IMR-90 (cell line): ENCODE measurements at regions not wholly inside any gene's neighbourhood (a gene's known extent, or its start where the extent isn't known, plus 50 kb on each side); places are given as distances from the start of the nearest gene placed in this dataset.

Source experiments
- ATAC-seq: fragments of 200-7000 bp; cut with Tn5 transposase; 2 replicates; pipeline ENCODE4 v1.9.1; 2020; ENCODE audit warnings: low read depth, mild to moderate bottlenecking, moderate library complexity
- BruUV-seq: library from RNA; stranded (reverse); fragments of 400-500 nt; replicated peaks from 2 replicates; lab custom pipeline; 2021; lab: Mats Ljungman, UMichigan
- CTCF ChIA-PET: fragments of 300-600 bp; formaldehyde crosslinking; extraction: SDS; loops from one replicate; lab custom pipeline; 2021; ENCODE audit warnings: antibody characterized with exemption; lab: Yijun Ruan, JAX
- POLR2A ChIA-PET: fragments of 300-600 bp; sonication (Branson Sonifier 250); formaldehyde crosslinking; loops from one replicate; lab custom pipeline; 2022; ENCODE audit warnings: antibody characterized with exemption; ENCODE audit not compliant: unreplicated experiment; lab: Charles Lee
- DNase-seq: peaks from one replicate; pipeline ENCODE4 v3.0.0; 2013
- H2AFZ ChIP-seq: replicated peaks from 2 replicates; pipeline ENCODE3; 2013; ENCODE audit warnings: low read length, mild to moderate bottlenecking; ENCODE audit not compliant: poor library complexity
- H2AK5ac ChIP-seq: 2 replicates; pipeline ENCODE4 v1.6.1; 2013; ENCODE audit warnings: low read depth, low read length, inconsistent platforms
- H2AK9ac ChIP-seq: replicated peaks from 2 replicates; pipeline ENCODE3; 2013; ENCODE audit warnings: mild to moderate bottlenecking, low read depth, low read length, moderate library complexity; ENCODE audit not compliant: poor library complexity
- H2BK120ac ChIP-seq: 2 replicates; pipeline ENCODE4 v1.6.1; 2013; ENCODE audit warnings: low read depth, low read length, inconsistent platforms
- H2BK15ac ChIP-seq: 3 replicates; pipeline ENCODE4 v1.6.1; 2013; ENCODE audit warnings: low read depth, low read length, inconsistent platforms
- H2BK20ac ChIP-seq: 2 replicates; pipeline ENCODE4 v1.6.1; 2013; ENCODE audit warnings: low read depth, mild to moderate bottlenecking, inconsistent platforms, low read length, moderate library complexity
- H2BK5ac ChIP-seq: 2 replicates; pipeline ENCODE4 v1.6.1; 2013; ENCODE audit warnings: mild to moderate bottlenecking, low read depth, low read length, inconsistent platforms; ENCODE audit not compliant: poor library complexity, severe bottlenecking
- H3K14ac ChIP-seq: replicated peaks from 2 replicates; pipeline ENCODE4 v1.6.1; 2013; ENCODE audit warnings: low read depth, low read length, inconsistent platforms
- H3K18ac ChIP-seq: 2 replicates; pipeline ENCODE4 v1.6.1; 2013; ENCODE audit warnings: low read depth, low read length, control low read depth
- H3K23ac ChIP-seq: 2 replicates; pipeline ENCODE4 v1.6.1; 2013; ENCODE audit warnings: low read depth, low read length, inconsistent platforms
- H3K27ac ChIP-seq: 2 replicates; pipeline ENCODE4 v1.5.1; 2013; ENCODE audit warnings: mild to moderate bottlenecking, control low read depth, low read length; ENCODE audit not compliant: insufficient read depth
- H3K27me3 ChIP-seq: 2 replicates; pipeline ENCODE4 v1.6.1; 2013; ENCODE audit warnings: low read length; ENCODE audit not compliant: control insufficient read depth, insufficient read depth
- H3K36me3 ChIP-seq: 2 replicates; pipeline ENCODE4 v1.6.1; 2013; ENCODE audit warnings: low read length, mixed read lengths; ENCODE audit not compliant: control insufficient read depth, insufficient read depth
- H3K4ac ChIP-seq: 2 replicates; pipeline ENCODE4 v1.6.1; 2013; ENCODE audit warnings: low read depth, low read length, inconsistent platforms
- H3K4me1 ChIP-seq: 2 replicates; pipeline ENCODE4 v1.6.1; 2013; ENCODE audit warnings: low read length, mixed read lengths; ENCODE audit not compliant: control insufficient read depth, insufficient read depth
- H3K4me2 ChIP-seq: 2 replicates; pipeline ENCODE4 v1.6.1; 2013; ENCODE audit warnings: low read depth, mild to moderate bottlenecking, control low read depth, low read length, moderate library complexity
- H3K4me3 ChIP-seq: 2 replicates; pipeline ENCODE4 v1.5.1; 2013; ENCODE audit warnings: low read depth, mild to moderate bottlenecking, control low read depth, low read length, moderate library complexity; ENCODE audit not compliant: insufficient read depth
- H3K56ac ChIP-seq: 2 replicates; pipeline ENCODE4 v1.6.1; 2013; ENCODE audit warnings: low read length, inconsistent platforms; ENCODE audit not compliant: insufficient read depth; ENCODE audit errors: extremely low read depth
- H3K79me1 ChIP-seq, 2 experiments: 2 replicates each; pipeline ENCODE4 v1.6.1; 2013; ENCODE audit warnings: low read length in 2 of 2, inconsistent platforms in 1 of 2, low read depth in 1 of 2
- H3K9ac ChIP-seq: 2 replicates; pipeline ENCODE4 v1.6.1; 2013; ENCODE audit warnings: low read depth, low read length, control low read depth
- H3K9me1 ChIP-seq: 2 replicates; pipeline ENCODE4 v1.6.1; 2013; ENCODE audit warnings: low read length, inconsistent platforms; ENCODE audit not compliant: insufficient read depth
- H3K9me3 ChIP-seq: 2 replicates; pipeline ENCODE4 v1.6.1; 2013; ENCODE audit warnings: low read length; ENCODE audit not compliant: control insufficient read depth, insufficient read depth
- H4K20me1 ChIP-seq: 2 replicates; pipeline ENCODE4 v1.6.1; 2013; ENCODE audit warnings: low read length, inconsistent platforms; ENCODE audit not compliant: insufficient read depth
- H4K5ac ChIP-seq: 2 replicates; pipeline ENCODE4 v1.6.1; 2013; ENCODE audit warnings: mild to moderate bottlenecking, low read depth, low read length, control low read depth
- H4K8ac ChIP-seq, 2 experiments: 2 replicates each; pipeline ENCODE4 v1.6.1; 2013; ENCODE audit warnings: low read depth in 2 of 2, low read length in 2 of 2, control low read depth in 1 of 2, inconsistent platforms in 1 of 2
- H4K91ac ChIP-seq: 2 replicates; pipeline ENCODE4 v1.6.1; 2013; ENCODE audit warnings: low read depth, low read length, inconsistent platforms; ENCODE audit not compliant: insufficient read depth
- BHLHE40 ChIP-seq: fragments of 150-350 bp; IDR thresholded peaks from 2 replicates; pipeline ENCODE4 v1.6.1; 2016; ENCODE audit warnings: mild to moderate bottlenecking, low read depth, low read length
- CHD1 ChIP-seq: IDR thresholded peaks from 2 replicates; pipeline ENCODE4 v1.6.1; 2012; ENCODE audit warnings: low read depth, low read length, improper control_type of control experiment
- CTCF ChIP-seq: conservative IDR thresholded peaks from 2 replicates; pipeline ENCODE4 v1.5.1; 2012; ENCODE audit warnings: mild to moderate bottlenecking, low read depth, low read length, improper control_type of control experiment
- FOS ChIP-seq: fragments of 150-350 bp; IDR thresholded peaks from 2 replicates; pipeline ENCODE4 v1.6.1; 2016; ENCODE audit warnings: low read depth, low read length
- MAZ ChIP-seq: IDR thresholded peaks from 2 replicates; pipeline ENCODE4 v1.6.1; 2012; ENCODE audit warnings: low read depth, mild to moderate bottlenecking, low read length, improper control_type of control experiment, moderate library complexity, borderline replicate concordance
- MXI1 ChIP-seq: IDR thresholded peaks from 2 replicates; pipeline ENCODE4 v1.6.1; 2012; ENCODE audit warnings: low read depth, mild to moderate bottlenecking, low read length, moderate library complexity, borderline replicate concordance
- RFX5 ChIP-seq: IDR thresholded peaks from 2 replicates; pipeline ENCODE4 v1.8.0; 2012; ENCODE audit warnings: low read depth, mild to moderate bottlenecking, low read length, moderate library complexity
- SMC3 ChIP-seq: fragments of 150-350 bp; IDR thresholded peaks from 2 replicates; pipeline ENCODE4 v1.6.1; 2016; ENCODE audit warnings: low read depth, mild to moderate bottlenecking, antibody characterized with exemption, low read length, moderate library complexity
- USF2 ChIP-seq: fragments of 150-350 bp; IDR thresholded peaks from 2 replicates; pipeline ENCODE4 v1.6.1; 2017; ENCODE audit warnings: mild to moderate bottlenecking, antibody characterized with exemption, low read length, low read depth
- WGBS, 2 experiments: methylation state at CpG; one replicate each; pipeline versions ENCODE4 v1.1.5 to v1.1.7; 2013; ENCODE audit warnings: missing lambda C conversion rate in 2 of 2; ENCODE audit not compliant: insufficient read length in 1 of 2; ENCODE audit errors: extremely low coverage in 2 of 2; 5-methylcytosine and 5-hydroxymethylcytosine counted together
- dilution Hi-C: fragments of 300-500 bp; cut with HindIII; formaldehyde crosslinking; loops from one replicate; pipeline ENCODE4 v1.14.3; 2018; ENCODE audit warnings: low sequenced_read_pairs; ENCODE audit not compliant: unreplicated experiment
- in situ Hi-C: fragments of 300-500 bp; cut with MboI; formaldehyde crosslinking; loops from 3 replicates; pipeline ENCODE4 v1.14.3; 2019; ENCODE audit warnings: low sequenced_read_pairs, inconsistent platforms, mixed read lengths
- intact Hi-C: fragments of 100-400 bp; cut with micrococcal nuclease; formaldehyde crosslinking; loops from 2 replicates; pipeline ENCODE4 v1.10.0; 2022

GRCh38 chr4:58163156-58163555, 1053.0 kb upstream of the IGFBP7 start:
- Histone ChIP-seq H4K91ac (no peak overlapping the region), H3K18ac (no peak overlapping the region), H3K4ac (no peak overlapping the region), H2AFZ (no peak overlapping the region), H4K5ac (no peak overlapping the region), H3K14ac (no peak overlapping the region), H3K56ac (no peak overlapping the region), H2AK5ac (no peak overlapping the region), H2BK120ac (no peak overlapping the region), H3K27me3 (no peaks in the 10 kb centered on the region), H3K23ac (no peak overlapping the region), H2BK20ac (no peak overlapping the region), H4K8ac (no peak overlapping the region), H3K4me2 (no peak overlapping the region), H3K4me3 (no peak overlapping the region), H2BK5ac (no peak overlapping the region), H3K79me1 (no peaks in the 10 kb centered on the region), H3K9me3 (peaks cover 2% of the 10 kb centered on the region; the same call in 1 of the 2 replicates), H2AK9ac (no peak overlapping the region), H3K9me1 (no peaks in the 10 kb centered on the region), H3K36me3 (no peaks in the 10 kb centered on the region), H3K27ac (no peak overlapping the region), H4K20me1 (no peaks in the 10 kb centered on the region), H2BK15ac (no peak overlapping the region), H3K4me1 (no peaks in the 10 kb centered on the region), H3K9ac (no peak overlapping the region)
- dilution Hi-C loops (no loop called here), in situ Hi-C loops (no loop called here), intact Hi-C loops (no loop called here)
- DNase-seq (no peak), ATAC-seq (no peak)
- CTCF ChIA-PET, result no interaction called here
- POLR2A ChIA-PET, result no interaction called here
- WGBS, 2 experiments, result no CpG with 5 or more reads among the region's 2 CpGs
- TF ChIP-seq USF2, result no peak
- TF ChIP-seq SMC3, result no peak
- no peak for TF ChIP-seq CTCF
- no peak for TF ChIP-seq FOS
- no peak for TF ChIP-seq CHD1
- TF ChIP-seq MAZ, result no peak
- TF ChIP-seq BHLHE40, result no peak
- no peak for TF ChIP-seq RFX5
- no peak for TF ChIP-seq MXI1
- BruUV-seq, result no TSS peak
